ENCODE measurements at regions not wholly inside any gene's neighbourhood (a gene's known extent, or its start where the extent isn't known, plus 50 kb on each side); places are given as distances from the start of the nearest gene placed in this dataset.

GRCh38 chr3:11699083-11699427 lies 55.3 kb upstream of the VGLL4 start:
- Mint-ChIP-seq H3K9me3 (no peaks in the 10 kb centered on the region), H3K4me1 (no peaks in the 10 kb centered on the region), H3K27me3 (no peaks in the 10 kb centered on the region), H3K27ac (no peak overlapping the region), H3K4me3 (no peak overlapping the region), H3K36me3 (peaks cover 3 to 7% of the 10 kb centered on the region in 2 donors)
- no peak for ATAC-seq (replicated peaks)
- DNase-seq = no peak

DNA sequence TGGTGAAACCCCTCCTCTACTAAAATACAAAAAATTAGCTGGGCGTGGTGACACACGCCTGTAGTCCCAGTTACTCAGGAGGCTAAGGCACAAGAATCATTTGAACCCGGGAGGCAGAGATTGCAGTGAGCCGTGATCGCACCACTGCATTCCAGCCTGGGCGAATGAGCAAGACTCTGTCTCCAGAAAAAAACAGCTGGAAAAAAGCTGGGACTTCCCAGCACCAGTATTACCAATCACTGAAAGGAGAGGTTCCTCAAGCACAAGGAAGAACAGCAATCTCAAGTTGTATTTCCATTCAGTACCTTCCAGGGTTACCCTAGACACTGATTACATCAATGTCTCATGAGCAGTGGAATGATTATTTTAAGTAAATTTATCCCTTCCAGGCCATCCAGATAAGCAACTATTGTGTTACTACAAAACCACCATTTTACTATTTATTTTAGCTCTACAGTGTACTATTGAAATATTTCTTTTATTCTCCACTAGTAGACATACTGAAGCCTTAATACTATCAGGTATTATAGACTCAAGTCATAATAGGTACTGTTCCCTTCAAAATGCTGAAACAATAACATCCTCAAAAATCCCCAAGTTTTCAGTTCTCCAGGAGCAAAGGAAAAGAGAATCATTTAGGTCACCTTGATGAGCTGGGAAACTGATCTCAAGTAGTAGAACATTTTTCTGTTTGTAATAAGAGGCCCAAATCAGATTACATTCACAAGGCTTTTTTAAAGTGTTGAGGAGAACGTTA lies 54.8 kb upstream of the VGLL4 start:
- H3K27ac Mint-ChIP-seq = no peak overlapping the region
- H3K4me3 Mint-ChIP-seq = no peak overlapping the region
- peaks cover 3 to 7% of the 10 kb centered on the region in 2 donors for H3K36me3 Mint-ChIP-seq
- no peaks in the 10 kb centered on the region for H3K27me3 Mint-ChIP-seq
- no peaks in the 10 kb centered on the region for H3K4me1 Mint-ChIP-seq
- no peaks in the 10 kb centered on the region for H3K9me3 Mint-ChIP-seq
- ATAC-seq (replicated peaks) (no peak), DNase-seq (no peak)

DNA sequence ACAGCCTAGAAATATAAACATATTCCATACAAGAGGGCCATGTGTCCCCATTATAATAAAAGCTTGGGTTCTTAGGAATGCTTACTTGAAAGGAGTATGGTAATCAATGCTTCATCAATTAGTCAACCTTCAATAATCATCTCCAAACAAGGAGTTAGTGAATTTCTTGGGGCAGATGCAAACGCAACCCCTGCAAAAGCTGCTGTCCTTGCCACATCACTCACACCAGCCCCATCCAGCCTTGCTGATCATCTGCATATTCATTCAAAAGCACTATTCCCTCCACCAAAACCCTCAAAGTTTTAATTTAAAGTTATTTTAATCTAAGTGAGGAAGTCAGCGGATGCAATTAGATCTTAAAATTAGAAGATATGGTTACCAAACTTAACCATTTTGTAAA lies 54.0 kb upstream of the VGLL4 start:
- no peaks in the 10 kb centered on the region for H3K4me1 Mint-ChIP-seq
- no peaks in the 10 kb centered on the region for H3K27me3 Mint-ChIP-seq
- DNase-seq (no peak), ATAC-seq (replicated peaks) (no peak)
- no peak overlapping the region for H3K27ac Mint-ChIP-seq
- peaks cover 3 to 7% of the 10 kb centered on the region in 2 donors for H3K36me3 Mint-ChIP-seq
- no peaks in the 10 kb centered on the region for H3K9me3 Mint-ChIP-seq
- H3K4me3 Mint-ChIP-seq = no peak overlapping the region

DNA sequence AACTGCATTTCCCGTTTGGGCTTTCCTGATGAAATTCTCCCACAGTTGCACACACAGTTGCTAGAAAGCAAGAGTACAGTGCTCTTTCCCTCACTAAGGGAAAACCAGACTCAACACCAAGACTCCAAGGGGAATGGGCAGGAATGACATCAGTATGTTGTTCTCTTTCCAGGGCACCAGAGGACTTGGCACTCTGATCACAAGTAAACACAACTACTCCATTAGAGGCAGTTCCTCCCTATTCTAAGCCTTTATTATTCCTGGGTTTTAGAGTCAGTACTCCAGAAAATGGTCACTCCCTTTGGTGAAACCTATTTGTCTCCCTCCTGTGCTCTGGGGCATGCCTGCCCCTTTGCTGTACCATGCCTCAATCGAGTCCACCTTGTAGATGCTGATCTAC lies 52.3 kb upstream of the VGLL4 start:
- no peaks in the 10 kb centered on the region for H3K4me1 Mint-ChIP-seq
- no peaks in the 10 kb centered on the region for H3K27me3 Mint-ChIP-seq
- peaks cover 3 to 11% of the 10 kb centered on the region in 2 donors for H3K36me3 Mint-ChIP-seq

More for the DNA sequence above, 52.3 kb upstream of the VGLL4 start:
- no peak for DNase-seq
- Mint-ChIP-seq H3K9me3 (no peaks in the 10 kb centered on the region), H3K27ac (no peak overlapping the region), H3K4me3 (no peak overlapping the region)
- ATAC-seq (replicated peaks) = no peak
